HUES6 (cell line): ENCODE measurements at regions not wholly inside any gene's neighbourhood (a gene's known extent, or its start where the extent isn't known, plus 50 kb on each side); places are given as distances from the start of the nearest gene placed in this dataset.

Source experiments
- H3K27ac ChIP-seq: 2 replicates; pipeline ENCODE4 v1.7.0; 2013; ENCODE audit warnings: low read depth, mild to moderate bottlenecking, low read length, inconsistent platforms
- H3K27me3 ChIP-seq: 2 replicates; pipeline ENCODE4 v1.6.1; 2013; ENCODE audit warnings: low read length; ENCODE audit not compliant: control insufficient read depth, insufficient read depth
- H3K36me3 ChIP-seq: 2 replicates; pipeline ENCODE4 v1.6.1; 2013; ENCODE audit warnings: low read length; ENCODE audit not compliant: control insufficient read depth, insufficient read depth
- H3K4me1 ChIP-seq: 2 replicates; pipeline ENCODE4 v1.6.1; 2013; ENCODE audit warnings: low read length; ENCODE audit not compliant: control insufficient read depth, insufficient read depth
- H3K4me3 ChIP-seq: 2 replicates; pipeline ENCODE4 v1.5.1; 2013; ENCODE audit warnings: low read depth, low read length
- H3K9ac ChIP-seq: one replicate; pipeline ENCODE4 v1.6.1; 2013; ENCODE audit warnings: mild to moderate bottlenecking, low read length
- H3K9me3 ChIP-seq: 2 replicates; pipeline ENCODE4 v1.6.1; 2013; ENCODE audit warnings: low read depth, low read length; ENCODE audit not compliant: control insufficient read depth, insufficient read depth

DNA sequence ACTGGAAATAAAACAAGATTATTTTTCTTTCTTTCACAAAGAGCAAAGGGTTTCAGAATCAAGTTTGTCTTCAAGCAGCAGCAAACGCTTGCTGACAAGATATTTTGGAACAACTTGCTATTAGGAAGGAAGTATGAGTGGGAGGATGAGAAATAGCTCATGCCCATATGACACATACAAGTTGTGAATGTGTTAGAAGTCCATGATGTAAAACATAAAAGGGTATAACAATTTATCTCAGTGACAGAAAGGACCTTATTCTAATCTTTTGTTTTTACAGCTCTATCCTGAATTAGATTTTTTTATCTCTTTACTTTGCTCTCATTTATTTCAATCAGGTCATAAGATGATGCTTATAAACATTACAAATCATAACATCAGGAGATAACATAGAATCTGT, 516.6 kb upstream of the MEF2C start:
- Histone ChIP-seq H3K4me1 (no peaks in the 10 kb centered on the region), H3K27me3 (no peaks in the 10 kb centered on the region), H3K9me3 (no peaks in the 10 kb centered on the region), H3K27ac (no peak overlapping the region), H3K9ac (no peak overlapping the region), H3K36me3 (no peaks in the 10 kb centered on the region), H3K4me3 (no peak overlapping the region)

GRCh38 chr5:89397096-89397495, 514.1 kb upstream of the MEF2C start:
- Histone ChIP-seq H3K27me3 (no peaks in the 10 kb centered on the region), H3K27ac (no peak overlapping the region), H3K9ac (no peak overlapping the region), H3K4me1 (no peaks in the 10 kb centered on the region), H3K36me3 (no peaks in the 10 kb centered on the region), H3K9me3 (no peaks in the 10 kb centered on the region), H3K4me3 (no peak overlapping the region)

GRCh38 chr5:89396278-89396954, 513.4 kb upstream of the MEF2C start:
- H3K4me3 ChIP-seq = no peak overlapping the region
- H3K9me3 ChIP-seq = no peaks in the 10 kb centered on the region
- H3K4me1 ChIP-seq = no peaks in the 10 kb centered on the region
- H3K9ac ChIP-seq = no peak overlapping the region
- no peaks in the 10 kb centered on the region for H3K27me3 ChIP-seq
- no peaks in the 10 kb centered on the region for H3K36me3 ChIP-seq
- H3K27ac ChIP-seq = no peak overlapping the region

- Histone ChIP-seq H3K9ac (no peak overlapping the region), H3K4me3 (no peak overlapping the region), H3K4me1 (no peaks in the 10 kb centered on the region), H3K9me3 (no peaks in the 10 kb centered on the region), H3K27me3 (no peaks in the 10 kb centered on the region), H3K36me3 (no peaks in the 10 kb centered on the region), H3K27ac (no peak overlapping the region)
Observed at GRCh38 chr5:89395111-89395510, 512.1 kb upstream of the MEF2C start.

DNA sequence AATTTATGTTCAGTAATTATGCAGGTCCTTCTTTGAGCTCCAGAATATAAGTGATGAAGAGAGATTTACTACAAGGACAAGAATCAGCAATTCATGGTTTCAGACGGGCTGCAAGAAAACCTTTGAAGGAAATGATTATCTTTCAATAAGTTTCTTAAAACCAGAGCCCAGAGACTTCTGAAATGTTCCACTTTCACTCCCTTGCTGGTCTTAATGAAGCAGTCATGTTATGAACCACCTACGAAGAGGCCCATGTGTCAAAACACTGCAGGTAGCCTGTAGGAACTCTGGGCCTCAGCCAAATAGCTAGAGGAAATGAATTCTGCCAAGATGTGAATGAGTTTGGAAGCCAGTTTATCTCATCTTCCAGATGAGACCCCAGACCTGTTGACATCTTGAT, 505.9 kb upstream of the MEF2C start:
- Histone ChIP-seq H3K4me3 (no peak overlapping the region), H3K36me3 (no peaks in the 10 kb centered on the region)

GRCh38 chr5:89384391-89384790, 501.4 kb upstream of the MEF2C start:
- Histone ChIP-seq H3K36me3 (no peaks in the 10 kb centered on the region), H3K9ac (no peak overlapping the region), H3K9me3 (no peaks in the 10 kb centered on the region), H3K27ac (no peak overlapping the region), H3K4me3 (no peak overlapping the region), H3K27me3 (no peaks in the 10 kb centered on the region), H3K4me1 (no peaks in the 10 kb centered on the region)

More for the DNA sequence above, 505.9 kb upstream of the MEF2C start:
- H3K4me1 ChIP-seq = no peaks in the 10 kb centered on the region
- no peaks in the 10 kb centered on the region for H3K27me3 ChIP-seq
- H3K9me3 ChIP-seq = no peaks in the 10 kb centered on the region
- no peak overlapping the region for H3K9ac ChIP-seq
- H3K27ac ChIP-seq = no peak overlapping the region

GRCh38 chr5:89380635-89381034, 497.7 kb upstream of the MEF2C start:
- H3K27ac ChIP-seq = no peak overlapping the region
- H3K4me1 ChIP-seq = no peaks in the 10 kb centered on the region
- H3K9ac ChIP-seq = no peak overlapping the region
- H3K36me3 ChIP-seq = no peaks in the 10 kb centered on the region
- no peak overlapping the region for H3K4me3 ChIP-seq
- H3K27me3 ChIP-seq = no peaks in the 10 kb centered on the region
- no peaks in the 10 kb centered on the region for H3K9me3 ChIP-seq

DNA sequence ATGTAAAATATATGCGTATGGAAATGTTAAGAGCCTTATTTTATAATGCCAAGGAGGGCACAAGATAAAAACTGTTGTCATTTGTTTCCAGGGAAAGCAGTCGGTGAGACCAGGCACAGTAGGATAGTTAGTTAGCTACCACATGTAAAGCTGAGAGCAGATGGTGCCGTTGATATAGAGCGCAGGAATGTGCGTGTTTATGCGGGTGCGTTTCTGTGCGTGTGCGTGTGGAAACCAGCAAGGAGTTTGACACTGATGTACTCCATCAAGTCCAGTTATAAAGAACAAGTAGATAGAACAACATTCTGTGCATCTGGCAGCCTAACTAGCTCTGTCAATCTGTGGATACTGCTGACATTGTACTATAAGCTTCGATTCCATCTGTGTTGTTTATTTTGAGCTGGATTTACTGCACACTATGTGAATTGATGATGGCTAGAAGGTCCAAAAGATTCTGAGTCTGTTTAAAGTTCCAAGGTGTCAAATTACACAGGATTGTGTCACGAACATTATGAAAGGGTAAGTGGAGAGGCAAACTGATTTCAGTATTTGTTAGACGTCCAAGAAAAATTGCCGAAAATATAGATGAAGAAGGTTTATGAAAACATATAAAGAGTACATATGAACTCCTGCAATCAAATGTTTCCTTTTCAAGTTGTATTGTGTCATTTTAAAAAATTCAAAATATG, 494.9 kb upstream of the MEF2C start:
- H3K4me1 ChIP-seq = no peaks in the 10 kb centered on the region
- H3K27ac ChIP-seq = no peak overlapping the region
- no peaks in the 10 kb centered on the region for H3K27me3 ChIP-seq
- no peaks in the 10 kb centered on the region for H3K36me3 ChIP-seq
- H3K9me3 ChIP-seq = no peaks in the 10 kb centered on the region
- no peak overlapping the region for H3K4me3 ChIP-seq
- no peak overlapping the region for H3K9ac ChIP-seq

GRCh38 chr5:89374818-89375521, 492.0 kb upstream of the MEF2C start:
- H3K27ac ChIP-seq = no peak overlapping the region
- H3K36me3 ChIP-seq = no peaks in the 10 kb centered on the region
- H3K4me1 ChIP-seq = no peaks in the 10 kb centered on the region
- H3K9me3 ChIP-seq = no peaks in the 10 kb centered on the region
- no peak overlapping the region for H3K4me3 ChIP-seq
- no peaks in the 10 kb centered on the region for H3K27me3 ChIP-seq
- no peak overlapping the region for H3K9ac ChIP-seq

GRCh38 chr5:89374144-89374784, 491.3 kb upstream of the MEF2C start:
- Histone ChIP-seq H3K9me3 (no peaks in the 10 kb centered on the region), H3K4me1 (no peaks in the 10 kb centered on the region), H3K27me3 (no peaks in the 10 kb centered on the region), H3K27ac (no peak overlapping the region), H3K36me3 (no peaks in the 10 kb centered on the region), H3K9ac (no peak overlapping the region), H3K4me3 (no peak overlapping the region)

DNA sequence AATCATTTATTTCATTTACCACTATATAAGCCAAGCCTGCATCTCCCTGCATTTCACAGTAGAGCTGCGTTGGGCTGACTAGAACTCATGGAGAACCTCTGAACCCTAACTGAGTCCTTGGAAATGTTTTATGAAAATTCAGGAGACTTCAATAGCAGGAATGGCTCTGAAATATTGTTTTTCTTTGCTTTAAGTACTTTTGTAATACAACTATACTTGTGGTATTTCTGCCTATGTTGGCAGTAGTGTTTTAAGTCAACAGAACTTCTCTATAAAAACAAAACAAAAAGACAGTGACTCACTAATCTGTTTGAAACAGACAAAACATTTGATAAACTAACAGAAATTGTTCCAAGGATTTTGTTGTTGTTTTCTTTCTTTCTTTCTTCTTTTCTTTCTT, 489.2 kb upstream of the MEF2C start:
- no peak overlapping the region for H3K4me3 ChIP-seq
- no peak overlapping the region for H3K27ac ChIP-seq
- H3K27me3 ChIP-seq = no peaks in the 10 kb centered on the region
- H3K36me3 ChIP-seq = no peaks in the 10 kb centered on the region
- H3K9ac ChIP-seq = no peak overlapping the region
- H3K9me3 ChIP-seq = no peaks in the 10 kb centered on the region
- no peaks in the 10 kb centered on the region for H3K4me1 ChIP-seq
